ENCODE measurements at regions not wholly inside any gene's neighbourhood (a gene's known extent, or its start where the extent isn't known, plus 50 kb on each side); places are given as distances from the start of the nearest gene placed in this dataset.
"Not testable (repeated sequence)": the region's sequence is repeated elsewhere in the genome, so short reads cannot be mapped to it uniquely, and the experiment has no call there.

DNA sequence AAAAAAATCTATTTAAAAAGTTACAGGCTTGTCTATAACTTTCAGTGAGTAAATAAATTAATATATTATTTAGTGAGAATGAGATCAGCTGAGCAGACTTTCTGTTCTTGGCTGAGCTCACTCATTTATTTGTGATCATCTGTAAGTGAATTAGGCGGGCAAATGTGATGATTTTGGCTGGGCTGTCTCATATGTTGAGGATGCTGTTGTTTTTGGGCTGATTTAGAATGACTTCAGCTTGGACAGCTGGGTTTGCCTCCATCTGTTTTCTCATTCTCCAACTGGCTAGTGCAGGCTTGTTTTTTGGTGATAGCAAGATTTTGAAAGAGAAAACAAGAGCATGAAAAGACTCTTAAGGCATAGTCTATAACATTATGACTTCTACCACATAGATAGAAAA is 475.8 kb upstream of the OLFM3 start:
- no peak for DNase-seq (ENCODE audit: low read depth)
- TF ChIP-seq, protein P1, sequence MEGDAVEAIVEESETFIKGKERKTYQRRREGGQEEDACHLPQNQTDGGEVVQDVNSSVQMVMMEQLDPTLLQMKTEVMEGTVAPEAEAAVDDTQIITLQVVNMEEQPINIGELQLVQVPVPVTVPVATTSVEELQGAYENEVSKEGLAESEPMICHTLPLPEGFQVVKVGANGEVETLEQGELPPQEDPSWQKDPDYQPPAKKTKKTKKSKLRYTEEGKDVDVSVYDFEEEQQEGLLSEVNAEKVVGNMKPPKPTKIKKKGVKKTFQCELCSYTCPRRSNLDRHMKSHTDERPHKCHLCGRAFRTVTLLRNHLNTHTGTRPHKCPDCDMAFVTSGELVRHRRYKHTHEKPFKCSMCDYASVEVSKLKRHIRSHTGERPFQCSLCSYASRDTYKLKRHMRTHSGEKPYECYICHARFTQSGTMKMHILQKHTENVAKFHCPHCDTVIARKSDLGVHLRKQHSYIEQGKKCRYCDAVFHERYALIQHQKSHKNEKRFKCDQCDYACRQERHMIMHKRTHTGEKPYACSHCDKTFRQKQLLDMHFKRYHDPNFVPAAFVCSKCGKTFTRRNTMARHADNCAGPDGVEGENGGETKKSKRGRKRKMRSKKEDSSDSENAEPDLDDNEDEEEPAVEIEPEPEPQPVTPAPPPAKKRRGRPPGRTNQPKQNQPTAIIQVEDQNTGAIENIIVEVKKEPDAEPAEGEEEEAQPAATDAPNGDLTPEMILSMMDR (conservative IDR thresholded peaks at IDR 0.05; ENCODE audit: low read depth, low read length) = no peak
- no peak overlapping the region for H3K4me3 ChIP-seq (ENCODE audit: low read length)

DNA sequence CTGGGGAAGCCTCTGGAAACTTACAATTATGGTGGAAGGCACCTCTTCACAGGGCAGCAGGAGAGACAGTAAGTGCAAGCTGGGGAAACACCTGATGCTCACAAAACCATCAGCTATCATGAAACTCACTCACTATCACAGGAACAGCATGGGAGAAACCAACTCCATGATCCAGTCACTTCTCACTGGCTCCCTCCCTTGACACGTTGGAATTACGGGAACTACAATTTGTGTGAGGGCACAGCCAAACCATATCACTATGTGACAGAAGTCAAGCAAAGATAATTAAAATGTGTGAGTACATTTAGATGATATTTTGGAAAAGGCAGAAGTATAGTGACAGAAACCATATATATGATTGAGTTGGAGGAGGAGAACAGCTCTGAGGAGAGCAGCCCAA is 474.0 kb upstream of the OLFM3 start:
- TF ChIP-seq, protein P1 (conservative IDR thresholded peaks at IDR 0.05; ENCODE audit: low read depth, low read length) = no peak
- no peak for DNase-seq (ENCODE audit: low read depth)

DNA sequence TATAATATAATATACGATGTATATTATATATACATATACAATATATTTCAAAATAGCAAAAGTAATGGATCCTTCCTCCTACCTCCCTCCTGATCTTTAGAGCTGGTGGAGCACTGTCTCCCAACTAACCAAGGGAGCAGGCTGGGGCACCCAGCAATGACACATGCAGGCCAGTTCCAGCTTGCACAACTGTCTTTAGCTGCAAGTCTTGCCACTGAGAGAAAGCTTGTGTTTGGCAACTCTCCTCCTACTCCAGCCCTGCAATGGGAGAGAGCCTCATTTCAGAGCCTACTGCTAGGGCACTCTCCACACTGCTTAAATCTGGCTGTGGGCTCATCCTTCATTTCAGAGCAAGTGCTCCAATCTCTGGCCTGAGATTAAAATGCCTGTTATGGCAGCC is 469.8 kb upstream of the OLFM3 start:
- H3K4me3 ChIP-seq (ENCODE audit: low read length) = no peak overlapping the region
- DNase-seq (ENCODE audit: low read depth) = no peak
- TF ChIP-seq, protein P1 (conservative IDR thresholded peaks at IDR 0.05; ENCODE audit: low read depth, low read length) = no peak

More for the DNA sequence above, 474.0 kb upstream of the OLFM3 start:
- no peak overlapping the region for H3K4me3 ChIP-seq (ENCODE audit: low read length)

DNA sequence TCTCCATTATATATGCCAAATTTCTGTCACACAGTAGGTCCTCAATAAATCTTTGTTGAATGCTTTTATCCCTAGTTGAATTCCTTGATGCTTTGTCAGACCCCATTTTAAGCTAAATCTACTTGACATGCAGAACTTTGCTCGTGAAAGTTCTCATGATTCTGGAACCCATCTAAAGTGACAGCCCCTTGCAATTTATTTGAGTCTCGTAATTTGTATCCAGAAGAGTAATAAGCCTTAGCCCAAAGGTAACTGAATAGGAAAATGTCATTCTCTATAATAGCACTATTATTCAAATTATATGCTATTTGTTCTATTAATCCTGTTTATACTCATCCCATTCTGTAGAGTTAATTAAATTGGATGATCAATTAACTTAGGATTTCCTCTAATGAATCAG is 466.6 kb upstream of the OLFM3 start:
- DNase-seq (ENCODE audit: low read depth) = no peak
- TF ChIP-seq, protein P1 (conservative IDR thresholded peaks at IDR 0.05; ENCODE audit: low read depth, low read length) = no peak

DNA sequence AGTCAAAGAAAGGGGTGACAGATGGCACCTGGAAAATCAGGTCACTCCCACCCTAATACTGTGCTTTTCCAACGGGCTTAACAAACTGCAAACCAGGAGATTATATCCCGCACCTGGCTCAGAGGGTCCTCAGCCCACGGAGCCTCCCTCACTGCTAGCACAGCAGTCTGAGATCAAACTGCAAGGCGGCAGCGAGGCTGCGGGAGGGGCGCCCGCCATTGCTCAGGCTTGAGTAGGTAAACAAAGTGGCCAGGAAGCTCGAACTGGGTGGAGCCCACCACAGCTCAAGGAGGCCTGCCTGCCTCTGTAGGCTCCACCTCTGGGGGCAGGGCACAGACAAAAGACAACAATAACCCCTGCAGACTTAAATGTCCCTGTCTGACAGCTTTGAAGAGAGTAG is 445.6 kb upstream of the OLFM3 start:
- not testable (repeated sequence) for H3K4me3 ChIP-seq (ENCODE audit: low read length); DNase-seq (ENCODE audit: low read depth)

More for the DNA sequence above, 466.6 kb upstream of the OLFM3 start:
- H3K4me3 ChIP-seq (ENCODE audit: low read length) = no peak overlapping the region

DNA sequence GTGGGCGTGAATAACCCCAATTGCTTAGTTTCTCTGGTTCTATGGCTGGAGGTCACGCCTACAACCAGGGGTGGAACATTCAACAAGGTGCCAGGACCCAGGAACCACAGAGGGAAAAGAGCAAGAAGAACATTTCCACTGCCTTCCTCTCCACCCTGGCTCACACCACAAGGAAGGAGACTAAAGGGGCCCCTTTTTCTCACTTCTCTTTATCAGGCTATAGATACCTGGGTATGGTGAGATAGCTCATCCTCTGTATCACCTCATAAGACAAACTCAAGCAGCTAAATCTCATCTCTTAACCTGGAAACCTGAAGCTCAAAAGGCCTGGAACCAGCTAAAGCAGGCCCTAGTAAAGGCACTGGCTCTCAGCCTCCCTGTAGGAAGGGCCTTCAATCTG is 438.8 kb upstream of the OLFM3 start:
- TF ChIP-seq, protein P1 (conservative IDR thresholded peaks at IDR 0.05; ENCODE audit: low read depth, low read length) = no peak
- no peak overlapping the region for H3K4me3 ChIP-seq (ENCODE audit: low read length)
- DNase-seq (ENCODE audit: low read depth) = no peak

DNA sequence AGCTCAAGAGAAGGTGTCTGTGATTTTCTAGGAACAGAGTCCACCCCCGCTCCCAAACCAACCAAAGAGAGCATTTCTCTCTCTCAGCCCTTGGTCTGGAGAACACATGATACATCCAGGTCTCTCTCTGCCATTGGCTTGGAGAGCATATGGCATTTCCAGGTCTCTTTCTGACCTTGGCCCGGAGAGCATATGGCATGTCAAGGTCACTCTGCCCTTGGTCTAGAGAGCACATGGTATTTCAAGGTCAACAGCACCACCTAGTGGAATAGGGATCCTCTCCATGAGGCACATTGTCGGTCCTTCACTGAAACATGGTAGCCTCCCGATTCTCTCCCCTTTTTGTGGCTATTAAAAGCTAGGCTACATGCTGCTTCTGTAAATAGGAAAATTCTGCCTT is 437.7 kb upstream of the OLFM3 start:
- no peak overlapping the region for H3K4me3 ChIP-seq (ENCODE audit: low read length)
- DNase-seq (ENCODE audit: low read depth) = no peak
- TF ChIP-seq, protein P1 (conservative IDR thresholded peaks at IDR 0.05; ENCODE audit: low read depth, low read length) = peak; percentile 52

DNA sequence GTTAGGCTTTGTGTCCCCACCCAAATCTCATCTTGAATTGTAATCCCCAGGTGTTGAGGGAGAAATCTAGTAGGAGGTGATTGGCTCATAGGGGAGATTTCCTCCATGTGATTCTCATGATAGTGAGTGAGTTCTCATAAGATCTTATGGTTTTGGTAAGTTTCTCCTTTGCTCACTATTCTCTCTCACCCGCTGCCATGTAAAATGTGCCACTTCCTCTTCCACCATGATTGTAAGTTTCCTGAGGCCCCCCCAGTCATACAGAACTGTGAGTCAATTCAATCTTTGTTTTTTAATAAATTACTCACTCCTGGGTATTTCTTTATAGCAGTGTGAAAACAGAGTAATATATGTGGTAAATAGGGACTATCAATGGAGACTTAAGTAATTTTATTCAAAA is 434.5 kb upstream of the OLFM3 start:
- no peak overlapping the region for H3K4me3 ChIP-seq (ENCODE audit: low read length)
- DNase-seq (ENCODE audit: low read depth) = no peak
- TF ChIP-seq, protein P1 (conservative IDR thresholded peaks at IDR 0.05; ENCODE audit: low read depth, low read length) = no peak

All from retinal pigment epithelial cell (primary cell).